Mammary epithelial cell (primary cell): ENCODE measurements at regions not wholly inside any gene's neighbourhood (a gene's known extent, or its start where the extent isn't known, plus 50 kb on each side); places are given as distances from the start of the nearest gene placed in this dataset.

Source experiments
- EZH2 ChIP-seq: IDR thresholded peaks from 2 replicates; pipeline ENCODE4 v1.6.1; 2012; ENCODE audit warnings: low read length, inconsistent platforms, borderline replicate concordance
- TF ChIP-seq, protein P1 (sequence below), 2 donors: IDR thresholded peaks in 1 of 2; conservative IDR thresholded peaks in 1 of 2; 2 replicates each; pipeline ENCODE4 v1.5.1; 2011 to 2012; ENCODE audit warnings: inconsistent platforms in 2 of 2, low read length in 2 of 2, mild to moderate bottlenecking in 2 of 2, control low read depth in 1 of 2, low read depth in 1 of 2; ENCODE audit not compliant: insufficient read depth in 1 of 2; ENCODE audit errors: extremely low read depth in 1 of 2

DNA sequence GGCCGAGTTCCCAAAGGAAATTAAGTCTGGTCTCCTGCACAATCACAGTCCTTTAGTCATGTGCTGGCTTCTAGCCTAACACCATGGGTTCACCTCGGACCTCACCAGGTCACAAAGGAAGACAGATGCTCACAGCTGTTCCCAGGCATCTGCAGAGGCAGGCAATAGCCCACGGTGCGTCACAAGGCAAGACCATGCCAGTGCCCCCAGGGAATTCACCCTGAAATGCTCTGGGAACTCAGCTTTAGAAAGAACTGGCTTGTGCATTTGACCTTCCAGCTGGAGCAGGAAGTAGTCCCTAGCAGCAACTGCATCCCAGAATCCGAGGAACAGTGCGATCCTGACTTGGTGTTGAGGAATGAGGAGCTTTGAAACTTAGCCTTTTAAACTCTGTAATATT is 96.8 kb upstream of the WASF3 start:
- no peak for TF ChIP-seq EZH2
- TF ChIP-seq, protein P1, sequence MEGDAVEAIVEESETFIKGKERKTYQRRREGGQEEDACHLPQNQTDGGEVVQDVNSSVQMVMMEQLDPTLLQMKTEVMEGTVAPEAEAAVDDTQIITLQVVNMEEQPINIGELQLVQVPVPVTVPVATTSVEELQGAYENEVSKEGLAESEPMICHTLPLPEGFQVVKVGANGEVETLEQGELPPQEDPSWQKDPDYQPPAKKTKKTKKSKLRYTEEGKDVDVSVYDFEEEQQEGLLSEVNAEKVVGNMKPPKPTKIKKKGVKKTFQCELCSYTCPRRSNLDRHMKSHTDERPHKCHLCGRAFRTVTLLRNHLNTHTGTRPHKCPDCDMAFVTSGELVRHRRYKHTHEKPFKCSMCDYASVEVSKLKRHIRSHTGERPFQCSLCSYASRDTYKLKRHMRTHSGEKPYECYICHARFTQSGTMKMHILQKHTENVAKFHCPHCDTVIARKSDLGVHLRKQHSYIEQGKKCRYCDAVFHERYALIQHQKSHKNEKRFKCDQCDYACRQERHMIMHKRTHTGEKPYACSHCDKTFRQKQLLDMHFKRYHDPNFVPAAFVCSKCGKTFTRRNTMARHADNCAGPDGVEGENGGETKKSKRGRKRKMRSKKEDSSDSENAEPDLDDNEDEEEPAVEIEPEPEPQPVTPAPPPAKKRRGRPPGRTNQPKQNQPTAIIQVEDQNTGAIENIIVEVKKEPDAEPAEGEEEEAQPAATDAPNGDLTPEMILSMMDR (conservative IDR thresholded peaks at IDR 0.05 in 1 of 2, IDR thresholded peaks at IDR 0.05 in 1 of 2; ENCODE audit: extremely low read depth in 1 of 2, insufficient read depth in 1 of 2, low read depth in 1 of 2, low read length in 2 of 2) = no peak
